ENCODE measurements at regions not wholly inside any gene's neighbourhood (a gene's known extent, or its start where the extent isn't known, plus 50 kb on each side); places are given as distances from the start of the nearest gene placed in this dataset.

- no peak for DNase-seq (ENCODE audit: low read depth in 4 of 4, low spot score in 3 of 4)
Observed at GRCh38 chr2:16336916-16337315, 328.7 kb downstream of the CYRIA start.

GRCh38 chr2:16336491-16336890, 329.1 kb downstream of the CYRIA start:
- no peak for DNase-seq (ENCODE audit: low read depth in 4 of 4, low spot score in 3 of 4)

- DNase-seq (ENCODE audit: low read depth in 4 of 4, low spot score in 3 of 4) = no peak
Observed at GRCh38 chr2:16335947-16336346, 329.7 kb downstream of the CYRIA start.

GRCh38 chr2:16335604-16335930, 330.1 kb downstream of the CYRIA start:
- no peak for DNase-seq (ENCODE audit: low read depth in 4 of 4, low spot score in 3 of 4)

- no peak for DNase-seq (ENCODE audit: low read depth in 4 of 4, low spot score in 3 of 4)
Observed at GRCh38 chr2:16334886-16335603, 330.6 kb downstream of the CYRIA start.

- no peak for DNase-seq (ENCODE audit: low read depth in 4 of 4, low spot score in 3 of 4)
Observed at GRCh38 chr2:16334366-16334765, 331.3 kb downstream of the CYRIA start.

- DNase-seq (ENCODE audit: low read depth in 4 of 4, low spot score in 3 of 4) = no peak
Observed at GRCh38 chr2:16333681-16334080, 332.0 kb downstream of the CYRIA start.

- DNase-seq (ENCODE audit: low read depth in 4 of 4, low spot score in 3 of 4) = no peak
Observed at GRCh38 chr2:16332681-16333557, 332.7 kb downstream of the CYRIA start.

- DNase-seq (ENCODE audit: low read depth in 4 of 4, low spot score in 3 of 4) = no peak
Observed at GRCh38 chr2:16331772-16332171, 333.9 kb downstream of the CYRIA start.

- DNase-seq (ENCODE audit: low read depth in 4 of 4, low spot score in 3 of 4) = no peak
Observed at GRCh38 chr2:16330982-16331381, 334.7 kb downstream of the CYRIA start.

- DNase-seq (ENCODE audit: low read depth in 4 of 4, low spot score in 3 of 4) = peak in 2 of 4 donors; percentile 54 to 55
Observed at GRCh38 chr2:16330571-16330970, 335.1 kb downstream of the CYRIA start.

- peak in 2 of 4 donors; percentile 12 to 34 for DNase-seq (ENCODE audit: low read depth in 4 of 4, low spot score in 3 of 4)
Observed at GRCh38 chr2:16330012-16330411, 335.6 kb downstream of the CYRIA start.

GRCh38 chr2:16329421-16329820, 336.2 kb downstream of the CYRIA start:
- DNase-seq (ENCODE audit: low read depth in 4 of 4, low spot score in 3 of 4) = no peak

- DNase-seq (ENCODE audit: low read depth in 4 of 4, low spot score in 3 of 4) = no peak
Observed at GRCh38 chr2:16328521-16329190, 337.0 kb downstream of the CYRIA start.

- DNase-seq (ENCODE audit: low read depth in 4 of 4, low spot score in 3 of 4) = no peak
Observed at GRCh38 chr2:16327326-16327725, 338.3 kb downstream of the CYRIA start.

- no peak for DNase-seq (ENCODE audit: low read depth in 4 of 4, low spot score in 3 of 4)
Observed at GRCh38 chr2:16326711-16327300, 338.8 kb downstream of the CYRIA start.

GRCh38 chr2:16325976-16326510, 339.6 kb downstream of the CYRIA start:
- no peak for DNase-seq (ENCODE audit: low read depth in 4 of 4, low spot score in 3 of 4)

- DNase-seq (ENCODE audit: low read depth in 4 of 4, low spot score in 3 of 4) = no peak
Observed at GRCh38 chr2:16325016-16325975, 340.3 kb downstream of the CYRIA start.

GRCh38 chr2:16324544-16324937, 341.1 kb downstream of the CYRIA start:
- no peak for DNase-seq (ENCODE audit: low read depth in 4 of 4, low spot score in 3 of 4)
